Stimulated activated CD4-positive, alpha-beta T cell treated with anti-CD3 and anti-CD28 coated beads, Interleukin-15, amount 100 ng/mL, for 48 hours (primary cell): ENCODE measurements at regions not wholly inside any gene's neighbourhood (a gene's known extent, or its start where the extent isn't known, plus 50 kb on each side); places are given as distances from the start of the nearest gene placed in this dataset.
"Not testable (repeated sequence)": the region's sequence is repeated elsewhere in the genome, so short reads cannot be mapped to it uniquely, and the experiment has no call there.

Source experiments
- DNase-seq, 2 donors: peaks; one replicate each; pipeline ENCODE4 v3.0.0-alpha.2; 2020; ENCODE audit warnings: low read depth in 2 of 2

- DNase-seq = no peak
These were observed 328.1 kb downstream of the HINT1 start for GRCh38 chr5:130836729-130837649.

GRCh38 chr5:130817598-130818384 is 347.3 kb downstream of the HINT1 start:
- not testable (repeated sequence) for DNase-seq

GRCh38 chr5:130815246-130815645 is 349.8 kb downstream of the HINT1 start:
- DNase-seq = no peak

- DNase-seq = no peak
These were observed 356.4 kb downstream of the HINT1 start for GRCh38 chr5:130808691-130809090.

GRCh38 chr5:130805648-130806047 is 359.4 kb downstream of the HINT1 start:
- no peak for DNase-seq

GRCh38 chr5:130805036-130805435 is 360.0 kb downstream of the HINT1 start:
- no peak for DNase-seq

- DNase-seq = no peak
These were observed 363.1 kb downstream of the HINT1 start for GRCh38 chr5:130801963-130802362.

GRCh38 chr5:130799015-130799414 is 366.0 kb downstream of the HINT1 start:
- no peak for DNase-seq

GRCh38 chr5:130797303-130797702 is 367.8 kb downstream of the HINT1 start:
- no peak for DNase-seq

- DNase-seq = no peak
These were observed 368.2 kb downstream of the HINT1 start for GRCh38 chr5:130796902-130797301.

- DNase-seq = no peak
These were observed 369.0 kb downstream of the HINT1 start for GRCh38 chr5:130796032-130796431.

- no peak for DNase-seq
These were observed 370.0 kb downstream of the HINT1 start for GRCh38 chr5:130795037-130795436.

GRCh38 chr5:130777794-130778193 is 387.3 kb downstream of the HINT1 start:
- DNase-seq = no peak

GRCh38 chr5:130773813-130774212 is 391.2 kb downstream of the HINT1 start:
- no peak for DNase-seq

- no peak for DNase-seq
These were observed 403.0 kb downstream of the HINT1 start for GRCh38 chr5:130762031-130762430.

- DNase-seq = no peak
These were observed 406.0 kb downstream of the HINT1 start for GRCh38 chr5:130759061-130759460.

GRCh38 chr5:130747556-130747955 is 417.5 kb downstream of the HINT1 start:
- DNase-seq = no peak

GRCh38 chr5:130746641-130747040 is 418.4 kb downstream of the HINT1 start:
- not testable (repeated sequence) for DNase-seq

GRCh38 chr5:130743092-130743491 is 422.0 kb downstream of the HINT1 start:
- no peak for DNase-seq

GRCh38 chr5:130740047-130740569 is 424.9 kb downstream of the HINT1 start:
- DNase-seq = no peak

GRCh38 chr5:130731839-130732238 is 433.2 kb downstream of the HINT1 start:
- no peak for DNase-seq

- no peak for DNase-seq
These were observed 435.5 kb downstream of the HINT1 start for GRCh38 chr5:130729541-130729940.

- DNase-seq = no peak
These were observed 437.2 kb downstream of the HINT1 start for GRCh38 chr5:130727830-130728229.
